HG02840 (cell line): ENCODE measurements at regions not wholly inside any gene's neighbourhood (a gene's known extent, or its start where the extent isn't known, plus 50 kb on each side); places are given as distances from the start of the nearest gene placed in this dataset.
"Not testable (repeated sequence)": the region's sequence is repeated elsewhere in the genome, so short reads cannot be mapped to it uniquely, and the experiment has no call there.

Experiments
- ATAC-seq: cut with Tn5 transposase; IDR thresholded peaks from one replicate; pipeline ENCODE4 v1.9.1; 2021; ENCODE audit warnings: mild to moderate bottlenecking, moderate library complexity, moderate number of reproducible peaks; ENCODE audit not compliant: unreplicated experiment, low FRiP score

- no peak for ATAC-seq
These were observed 567.5 kb downstream of the TRHDE start for GRCh38 chr12:72839696-72840095.

DNA sequence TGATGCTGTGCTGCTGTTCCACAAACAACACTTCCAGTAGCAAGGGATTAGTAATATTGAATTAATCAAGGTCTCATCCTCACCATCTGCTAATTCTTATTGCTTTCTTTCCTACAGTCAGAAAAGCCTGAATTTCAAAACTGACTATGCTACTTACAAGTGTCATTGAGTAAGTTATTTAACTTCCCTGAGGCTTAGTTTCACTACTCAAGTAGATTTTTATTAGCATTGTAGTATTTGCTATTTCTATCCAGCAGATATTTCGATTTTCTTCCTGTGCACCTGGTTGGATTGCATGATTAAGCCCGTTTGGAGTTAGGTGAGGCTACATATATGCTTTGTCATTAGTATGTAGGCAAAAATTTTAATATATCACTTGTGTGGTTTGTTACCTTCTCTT, 591.5 kb downstream of the TRHDE start:
- no peak for ATAC-seq

DNA sequence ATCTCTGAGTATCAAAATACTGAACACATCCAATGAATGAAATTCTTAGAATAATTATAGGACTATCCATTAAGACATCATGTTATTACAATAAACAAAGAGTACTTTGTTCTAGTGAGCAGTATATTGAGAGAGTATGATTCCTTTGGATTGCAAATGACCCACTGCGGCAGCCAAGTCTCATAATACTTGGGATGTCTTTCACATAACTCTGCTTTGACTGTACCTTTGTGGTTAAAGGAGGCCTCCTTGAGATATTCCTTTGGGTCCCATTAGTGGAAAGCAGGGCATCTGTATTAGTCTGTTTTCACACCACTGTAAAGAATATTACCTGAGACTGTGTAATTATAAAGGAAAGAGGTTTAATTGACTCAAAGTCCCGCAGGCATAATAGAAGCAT, 593.8 kb downstream of the TRHDE start:
- ATAC-seq: no peak

- no peak for ATAC-seq
These were observed 596.9 kb downstream of the TRHDE start for GRCh38 chr12:72869024-72869423.

GRCh38 chr12:72872238-72872887, 600.2 kb downstream of the TRHDE start:
- no peak for ATAC-seq

DNA sequence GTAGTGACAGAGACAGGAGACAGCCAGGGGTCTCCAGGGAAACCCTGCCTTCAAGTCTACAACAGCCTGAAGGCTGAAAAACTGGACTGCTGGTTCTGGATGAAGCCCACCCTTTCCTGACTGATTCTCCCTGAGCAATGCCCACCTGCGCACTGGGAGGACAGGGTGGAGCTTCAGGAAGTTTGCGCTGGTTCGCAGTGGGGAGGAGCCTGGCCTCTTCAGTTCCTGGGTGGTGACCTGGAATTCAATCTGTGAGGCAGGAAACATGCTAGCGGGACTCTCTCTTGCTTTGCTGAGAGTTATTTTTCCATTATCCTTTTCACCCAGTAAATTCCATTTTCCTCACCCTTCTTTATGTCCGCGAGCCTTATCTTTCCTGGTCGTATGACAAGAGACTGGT, 600.8 kb downstream of the TRHDE start:
- ATAC-seq: no peak

GRCh38 chr12:72876092-72876491, 603.9 kb downstream of the TRHDE start:
- ATAC-seq: no peak

DNA sequence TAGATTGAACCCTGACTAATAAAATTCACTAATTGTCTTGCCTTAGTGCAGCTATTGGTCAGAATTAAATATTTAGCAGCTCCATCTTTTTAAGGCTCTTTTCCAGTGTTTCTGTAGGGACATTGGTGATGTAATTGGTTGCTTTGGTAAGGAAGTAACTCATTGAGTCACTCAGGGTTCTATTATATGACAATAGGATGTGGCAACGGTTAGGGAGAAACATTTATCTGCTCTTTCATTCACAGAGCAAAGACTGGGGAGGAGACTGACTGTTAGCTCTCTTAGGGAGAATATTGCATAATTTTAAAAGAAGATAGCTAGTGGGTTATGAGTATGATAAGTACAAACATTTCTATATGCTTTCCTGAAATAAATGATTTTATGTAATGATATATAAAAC, 616.5 kb downstream of the TRHDE start:
- no peak for ATAC-seq

GRCh38 chr12:72889791-72890190, 617.6 kb downstream of the TRHDE start:
- no peak for ATAC-seq

GRCh38 chr12:72901685-72902084, 629.5 kb downstream of the TRHDE start:
- ATAC-seq: no peak

- ATAC-seq: no peak
These were observed 653.5 kb downstream of the TRHDE start for GRCh38 chr12:72925716-72926115.

DNA sequence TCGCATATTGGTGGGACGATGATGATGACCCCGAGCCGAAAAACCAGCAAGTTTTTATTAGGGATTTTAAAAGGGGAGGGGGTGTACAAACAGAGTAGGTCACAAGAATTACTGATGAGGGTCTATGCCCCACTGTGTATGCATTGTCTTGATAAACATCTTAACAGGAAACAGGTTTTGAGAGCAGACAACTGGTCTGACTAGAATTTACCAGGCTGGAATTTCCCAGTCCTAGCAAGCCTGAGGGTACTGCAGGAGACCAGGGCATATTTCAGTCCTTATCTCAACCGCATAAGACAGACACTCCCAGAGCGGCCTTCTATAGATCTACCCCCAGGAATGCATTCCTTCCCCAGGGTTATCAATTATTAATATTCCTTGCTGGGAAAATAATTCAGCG, 659.7 kb downstream of the TRHDE start:
- not testable (repeated sequence) for ATAC-seq

DNA sequence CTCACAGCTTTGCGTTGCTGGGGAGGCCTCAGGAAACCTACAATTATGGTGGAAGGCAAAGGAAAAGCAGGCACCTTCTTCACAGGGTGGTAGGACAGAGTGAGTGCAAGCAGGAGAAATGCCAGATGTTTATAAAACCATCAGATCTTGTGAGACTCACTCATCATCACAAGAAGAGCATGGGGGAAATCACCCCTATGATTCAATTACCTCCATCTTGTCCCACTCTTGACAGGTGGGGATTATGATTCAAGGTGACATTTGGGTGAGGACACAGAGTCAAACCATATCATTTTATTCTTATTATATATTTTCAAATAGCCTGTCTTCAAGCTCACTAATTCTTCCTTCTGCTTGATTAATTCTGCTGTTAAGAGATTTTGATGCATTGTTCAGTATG, 665.3 kb downstream of the TRHDE start:
- no peak for ATAC-seq

- ATAC-seq: no peak
These were observed 685.3 kb downstream of the TRHDE start for GRCh38 chr12:72957454-72957853.

GRCh38 chr12:72966684-72967083, 694.5 kb downstream of the TRHDE start:
- no peak for ATAC-seq

GRCh38 chr12:72974954-72975555, 702.9 kb downstream of the TRHDE start:
- ATAC-seq: no peak

- no peak for ATAC-seq
These were observed 706.8 kb downstream of the TRHDE start for GRCh38 chr12:72978999-72979398.

DNA sequence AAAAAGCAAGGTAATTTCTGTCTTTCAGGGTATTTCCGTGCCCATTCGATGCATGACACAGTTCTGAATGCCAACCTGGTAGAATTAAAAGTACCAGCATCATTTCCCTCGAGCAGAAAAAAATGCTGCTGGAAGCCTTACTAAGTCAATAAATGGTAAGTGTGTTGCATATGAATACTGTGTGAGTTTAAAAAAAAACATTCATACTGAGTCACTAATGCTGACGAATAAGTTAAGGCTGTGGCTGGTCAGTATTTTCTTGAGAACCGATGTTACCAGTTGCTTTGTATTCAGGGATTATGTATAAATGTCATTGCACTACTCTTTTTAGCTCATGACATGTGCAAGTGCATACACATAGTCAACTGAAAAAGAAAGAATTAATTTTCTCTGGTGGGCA, 710.2 kb downstream of the TRHDE start:
- no peak for ATAC-seq

DNA sequence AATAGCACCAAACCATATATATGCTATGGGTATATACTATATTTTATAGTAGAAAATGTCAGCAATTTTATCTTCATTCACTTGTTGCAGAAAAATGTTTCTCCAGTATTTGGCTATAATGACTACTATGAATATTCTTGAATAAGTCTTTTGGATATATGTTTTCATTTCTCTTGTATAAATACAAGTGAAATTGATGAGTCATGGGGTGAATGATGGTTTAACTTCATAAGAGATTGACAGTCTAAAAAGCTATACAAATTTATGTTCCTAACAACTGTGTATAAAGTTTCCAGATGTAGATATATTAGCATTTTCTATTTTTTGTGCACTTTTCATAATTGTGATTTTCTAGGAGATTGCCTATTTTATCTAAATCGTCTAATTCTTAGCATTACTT, 714.8 kb downstream of the TRHDE start:
- ATAC-seq: no peak

DNA sequence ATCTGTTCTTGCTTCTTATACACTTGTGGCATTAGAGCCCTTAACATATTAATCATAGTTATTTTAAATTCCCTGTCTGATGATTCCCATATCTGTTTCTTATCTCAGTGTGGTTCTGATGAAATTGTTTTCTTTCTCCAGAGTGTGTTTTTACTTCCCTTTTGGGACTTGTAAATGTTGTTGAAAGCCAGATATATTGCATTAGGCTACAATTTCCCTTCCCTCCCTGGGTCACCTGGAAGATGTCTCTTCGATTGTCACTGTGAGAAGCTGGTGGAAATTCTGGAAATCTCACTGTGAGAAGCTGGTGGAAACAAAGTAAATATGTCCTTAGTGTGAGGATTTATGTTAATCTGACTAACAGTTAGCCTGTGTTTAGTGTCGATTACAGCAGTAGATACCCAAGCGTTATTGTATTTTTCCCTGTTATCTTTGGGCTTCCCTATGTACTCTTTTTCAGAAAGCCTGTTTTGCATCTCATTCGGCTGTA, 717.3 kb downstream of the TRHDE start:
- ATAC-seq: no peak

DNA sequence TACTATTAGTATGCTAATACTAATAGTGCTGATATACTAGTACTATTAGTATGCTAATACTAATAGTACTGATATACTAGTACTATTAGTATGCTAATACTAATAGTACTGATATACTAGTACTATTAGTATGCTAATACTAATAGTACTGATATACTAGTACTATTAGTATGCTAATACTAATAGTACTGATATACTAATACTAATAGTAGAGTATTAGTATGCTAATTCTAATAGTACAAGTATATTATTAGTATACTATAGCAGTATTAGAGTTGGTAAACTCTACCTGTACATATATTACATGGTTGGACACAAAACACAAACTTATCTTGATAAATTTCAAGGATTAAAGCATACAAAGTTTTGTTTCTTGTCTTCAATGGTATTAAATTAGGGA, 722.9 kb downstream of the TRHDE start:
- ATAC-seq: not testable (repeated sequence)

DNA sequence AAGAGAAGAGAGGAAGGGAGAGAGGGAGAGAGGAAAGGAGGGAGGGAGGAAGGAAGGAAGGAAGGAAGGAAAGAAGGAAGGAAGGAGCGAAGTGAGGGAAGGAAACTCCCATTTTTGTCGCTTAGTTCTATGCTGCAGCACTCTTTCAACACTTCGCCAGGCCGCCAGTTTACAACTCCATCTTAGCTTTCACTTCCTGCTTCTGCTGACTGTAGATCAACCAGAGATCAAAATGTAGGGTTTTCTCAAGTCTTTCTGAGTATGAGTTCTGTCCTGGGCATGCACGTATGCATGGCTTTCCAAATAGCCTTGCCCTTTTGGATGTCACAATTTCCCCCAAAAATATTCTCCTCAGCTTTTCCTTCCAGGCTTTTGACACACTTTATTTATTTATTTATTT, 723.4 kb downstream of the TRHDE start:
- ATAC-seq: no peak
